Stimulated activated CD8-positive, alpha-beta memory T cell treated with anti-CD3 and anti-CD28 coated beads, Interleukin-7, amount 100 ng/mL, for 48 hours (primary cell): ENCODE measurements at regions not wholly inside any gene's neighbourhood (a gene's known extent, or its start where the extent isn't known, plus 50 kb on each side); places are given as distances from the start of the nearest gene placed in this dataset.
"Not testable (repeated sequence)": the region's sequence is repeated elsewhere in the genome, so short reads cannot be mapped to it uniquely, and the experiment has no call there.

ENCODE experiments used
- DNase-seq, 2 donors: peaks; one replicate each; pipeline ENCODE4 v3.0.0-alpha.2; 2020; ENCODE audit warnings: low read depth in 1 of 2; ENCODE audit errors: extremely low read depth in 1 of 2

GRCh38 chr3:68676136-68676535 is 256.2 kb downstream of the TAFA4 start:
- DNase-seq = no peak

DNA sequence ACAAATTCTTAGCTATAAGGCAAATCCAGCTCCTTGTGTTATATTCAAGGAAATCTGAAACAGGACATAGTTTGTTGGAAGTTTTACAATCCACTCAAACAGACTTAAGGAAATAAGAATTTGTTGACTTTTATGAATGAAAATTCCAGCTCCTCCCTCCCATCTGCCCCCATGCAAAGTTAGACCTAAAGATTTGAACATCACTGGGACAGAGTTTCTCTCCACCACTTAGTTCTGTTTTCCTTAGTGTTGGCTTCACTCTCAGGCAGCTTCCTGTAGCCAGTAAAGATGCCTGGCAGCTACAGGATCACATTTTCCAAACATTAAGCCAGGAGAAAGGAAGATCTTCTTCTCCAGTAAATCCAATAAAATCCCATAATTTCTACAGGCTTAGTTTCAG is 265.0 kb downstream of the TAFA4 start:
- DNase-seq = no peak

GRCh38 chr3:68666429-68667136 is 265.8 kb downstream of the TAFA4 start:
- DNase-seq = no peak

DNA sequence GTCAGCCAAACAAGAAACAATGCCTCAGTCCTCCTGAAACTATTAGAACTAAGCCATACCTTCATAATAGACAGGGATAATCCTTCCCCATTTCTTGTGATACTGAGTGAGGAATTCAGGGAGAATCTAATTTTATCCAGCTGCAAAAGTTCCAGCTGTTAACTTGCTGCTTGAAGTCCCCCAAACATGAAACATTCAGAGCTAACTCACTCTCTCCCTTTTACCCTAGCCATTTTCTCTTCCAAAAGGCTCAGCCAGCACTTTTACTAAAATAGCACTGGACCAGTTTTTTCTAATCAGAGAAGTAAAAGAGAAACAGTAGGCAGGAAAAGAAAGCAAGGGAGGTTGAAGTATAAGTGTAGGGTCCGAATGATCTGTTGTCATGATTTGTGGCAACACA is 268.1 kb downstream of the TAFA4 start:
- no peak for DNase-seq

DNA sequence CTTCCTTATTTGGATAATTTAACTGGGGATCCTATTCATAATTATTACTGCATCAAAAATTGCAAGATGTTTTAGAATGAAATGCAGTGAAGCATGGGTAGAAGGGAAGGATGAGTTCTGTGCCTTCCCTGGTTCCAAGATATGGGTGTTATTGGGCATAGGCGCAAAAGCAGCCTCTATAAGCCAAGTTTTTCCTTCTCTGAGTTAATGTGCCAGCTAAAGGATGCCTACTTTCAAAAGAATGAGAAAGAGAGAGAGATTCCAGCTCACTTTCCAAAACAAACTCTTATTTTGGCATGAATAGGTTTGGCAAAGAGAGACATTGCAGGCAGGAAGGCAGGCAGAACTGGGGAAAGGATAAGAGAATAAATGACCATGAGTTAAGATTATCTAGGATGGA is 270.2 kb downstream of the TAFA4 start:
- DNase-seq = no peak

DNA sequence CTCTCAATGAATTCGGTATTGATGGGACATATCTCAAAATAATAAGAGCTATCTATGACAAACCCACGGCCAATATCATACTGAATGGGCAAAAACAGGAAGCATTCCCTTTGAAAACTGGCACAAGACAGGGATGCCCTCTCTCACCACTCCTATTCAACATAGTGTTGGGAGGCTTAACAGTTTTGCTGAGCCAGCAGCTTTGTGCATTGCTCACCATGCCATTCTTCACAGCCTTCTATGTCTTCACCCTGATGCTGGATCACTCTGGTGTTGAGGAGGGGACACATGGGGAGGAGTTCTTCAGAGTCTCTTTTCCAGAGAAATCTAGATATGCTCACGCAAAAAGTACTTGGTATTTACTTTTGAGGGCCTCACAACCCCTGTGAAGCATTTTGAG is 281.7 kb downstream of the TAFA4 start:
- DNase-seq = not testable (repeated sequence)

- DNase-seq = no peak
Observed at GRCh38 chr3:68648494-68648893, 283.9 kb downstream of the TAFA4 start.

GRCh38 chr3:68631850-68632545 is 300.3 kb downstream of the TAFA4 start:
- DNase-seq = no peak

GRCh38 chr3:68620211-68620610 is 312.1 kb downstream of the TAFA4 start:
- no peak for DNase-seq

DNA sequence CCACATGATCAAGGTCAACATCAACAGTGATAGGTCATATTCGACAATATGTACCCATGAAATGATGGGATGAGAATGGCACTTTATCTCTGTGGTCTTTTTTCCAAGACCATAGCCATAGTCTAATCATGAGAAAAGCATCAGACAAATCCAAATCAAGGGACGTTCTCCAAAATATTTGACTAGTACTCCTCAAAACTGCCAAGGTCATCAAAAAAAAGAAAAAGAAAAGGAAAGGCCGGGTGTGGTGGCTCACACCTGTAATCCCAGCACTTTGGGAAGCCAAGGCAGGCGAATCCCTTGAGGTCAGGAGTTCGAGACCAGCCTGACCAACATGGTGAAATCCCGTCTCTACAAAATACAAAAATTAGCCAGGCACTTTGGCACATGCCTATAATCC is 318.3 kb downstream of the TAFA4 start:
- no peak for DNase-seq

- no peak for DNase-seq
Observed at GRCh38 chr3:68571321-68571720, 361.0 kb downstream of the TAFA4 start.

DNA sequence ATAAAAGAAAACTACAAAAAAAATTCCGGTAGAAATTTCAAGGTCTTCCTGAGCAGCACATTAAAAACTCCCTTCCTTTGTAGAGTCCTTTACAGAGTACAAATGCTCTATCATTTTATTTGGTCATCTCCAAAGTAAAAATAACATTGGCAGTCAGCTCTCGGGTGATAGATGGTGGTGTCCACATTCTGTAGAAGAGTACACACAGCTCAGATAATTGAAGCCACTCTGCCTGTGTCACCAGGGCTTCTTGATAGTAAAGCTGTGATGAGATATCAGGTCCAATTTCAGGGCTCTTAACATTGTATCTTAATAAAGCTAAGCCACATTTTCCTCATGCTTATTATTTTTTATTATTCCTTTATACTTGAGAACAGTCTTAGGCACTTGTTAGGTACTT is 371.6 kb downstream of the TAFA4 start:
- DNase-seq = no peak

DNA sequence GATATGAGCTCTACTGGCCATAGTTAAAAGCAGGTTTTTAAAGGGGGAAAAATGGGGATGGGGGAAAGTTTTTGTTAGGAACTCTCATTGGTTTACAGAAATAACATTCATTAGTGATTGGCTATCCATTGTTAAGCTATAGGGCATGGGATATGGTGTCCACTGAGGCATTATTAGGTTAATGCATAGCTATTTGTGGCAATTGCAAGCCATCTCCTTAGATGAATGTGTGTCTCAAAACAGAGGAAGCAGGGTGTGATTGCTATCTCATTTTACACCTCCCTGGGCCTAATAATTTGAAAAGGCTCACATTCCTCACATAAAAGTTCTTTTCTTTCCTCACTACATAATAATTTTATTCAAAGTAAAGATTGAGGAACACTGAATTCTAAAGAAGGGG is 396.6 kb downstream of the TAFA4 start:
- DNase-seq = no peak

DNA sequence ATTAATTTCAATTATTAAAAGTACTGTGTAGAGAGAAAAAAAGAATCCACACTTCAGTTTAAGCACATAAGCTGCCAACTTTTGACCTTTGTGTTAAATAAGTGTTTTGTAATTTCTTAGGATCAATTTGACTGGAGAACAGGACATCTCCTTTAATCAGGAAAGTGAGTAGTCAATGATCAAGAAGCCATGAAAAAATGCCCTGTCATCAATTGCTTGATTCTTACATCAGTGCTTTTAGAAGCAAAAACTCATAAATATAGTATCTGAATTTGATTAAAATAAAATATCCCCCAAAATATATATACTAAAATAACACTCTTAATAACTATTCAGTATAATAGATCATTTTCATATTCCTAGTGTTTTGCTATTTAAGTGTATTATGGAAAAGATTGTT is 409.0 kb downstream of the TAFA4 start:
- no peak for DNase-seq

- no peak for DNase-seq
Observed at GRCh38 chr3:68515237-68515636, 417.1 kb downstream of the TAFA4 start.

- no peak for DNase-seq
Observed at GRCh38 chr3:68504201-68504600, 428.1 kb downstream of the TAFA4 start.

DNA sequence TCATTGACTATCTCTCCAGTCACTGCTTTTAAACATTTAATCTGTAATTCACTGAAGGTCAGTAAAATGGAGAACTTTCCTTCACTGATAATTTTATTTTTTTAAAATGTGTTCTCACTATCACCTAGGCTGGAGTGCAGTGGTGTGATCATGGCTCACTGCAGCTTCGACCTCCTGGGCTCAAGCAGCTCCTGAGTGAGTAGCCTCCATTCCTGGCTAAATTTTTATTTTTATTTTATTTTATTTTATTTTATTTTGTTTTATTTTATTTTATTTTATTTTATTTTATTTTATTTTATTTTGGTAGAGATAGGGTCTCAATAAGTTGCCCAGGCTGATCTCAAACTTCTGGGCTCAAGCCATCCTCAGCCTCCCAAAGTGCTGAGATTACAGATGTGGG is 446.5 kb downstream of the TAFA4 start:
- not testable (repeated sequence) for DNase-seq

- DNase-seq = no peak
Observed at GRCh38 chr3:68485051-68485450, 447.3 kb downstream of the TAFA4 start.

DNA sequence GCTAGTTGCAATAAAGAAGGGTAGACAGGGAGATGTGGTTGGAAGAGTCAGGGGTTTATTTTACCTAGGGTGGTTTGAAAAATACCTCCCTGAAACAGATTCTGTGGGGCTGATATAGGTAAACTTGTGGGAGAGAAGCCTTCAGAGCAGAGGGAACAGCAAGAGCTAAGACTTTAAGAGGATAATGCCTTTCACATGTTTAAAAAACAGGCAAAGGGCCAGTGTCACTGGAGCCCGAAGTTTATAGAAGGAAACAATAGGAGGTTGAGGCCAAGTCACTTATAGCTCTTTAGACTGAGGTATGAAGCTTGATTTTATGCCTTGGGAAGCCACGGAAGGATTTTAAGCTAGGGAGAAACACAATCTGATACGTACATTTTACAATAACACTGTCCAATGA is 448.7 kb downstream of the TAFA4 start:
- DNase-seq = no peak

DNA sequence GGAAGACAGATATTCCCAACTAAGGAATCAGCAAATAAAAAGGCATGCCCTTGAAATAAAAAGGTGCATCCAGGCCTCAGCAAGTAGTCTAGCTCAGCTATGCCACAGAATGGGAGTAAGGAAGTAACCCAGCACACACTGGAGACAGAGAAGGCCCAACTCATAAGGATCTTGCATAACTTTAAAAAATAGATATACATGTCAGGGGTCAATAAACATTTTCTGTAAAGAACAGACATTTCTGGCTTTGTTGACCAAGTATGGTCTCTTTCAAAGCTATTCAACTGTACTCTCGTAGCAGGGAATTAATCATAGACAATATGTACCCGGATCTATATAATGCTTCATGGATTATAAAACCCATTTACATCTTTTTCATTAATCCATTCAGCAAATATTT is 449.3 kb downstream of the TAFA4 start:
- no peak for DNase-seq

DNA sequence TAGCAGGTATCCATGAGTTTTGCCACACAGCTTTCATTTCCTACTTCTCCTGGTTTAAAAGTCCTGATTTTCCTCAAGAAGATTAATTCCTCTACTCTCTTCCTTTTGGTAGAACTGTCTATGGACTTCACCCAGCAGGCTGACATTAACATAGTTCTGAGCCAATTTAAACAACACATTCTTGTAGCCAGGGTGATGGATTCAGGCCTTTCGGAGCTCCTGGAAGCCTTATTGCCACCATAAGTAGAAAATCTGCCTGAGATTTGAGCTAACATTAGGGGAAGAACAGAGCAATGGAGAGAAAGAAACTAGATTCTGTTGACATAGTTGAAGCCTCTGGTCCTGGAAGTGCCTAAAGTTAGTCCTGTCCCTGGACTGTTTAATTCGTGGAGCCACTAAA is 449.8 kb downstream of the TAFA4 start:
- DNase-seq = no peak

GRCh38 chr3:68479779-68480178 is 452.6 kb downstream of the TAFA4 start:
- DNase-seq = no peak
